ENCODE measurements at regions not wholly inside any gene's neighbourhood (a gene's known extent, or its start where the extent isn't known, plus 50 kb on each side); places are given as distances from the start of the nearest gene placed in this dataset.
"Not testable (repeated sequence)": the region's sequence is repeated elsewhere in the genome, so short reads cannot be mapped to it uniquely, and the experiment has no call there.

GRCh38 chr14:71554323-71554722 lies 377.9 kb upstream of the RGS6 start:
- no peak for DNase-seq (ENCODE audit: extremely low spot score, unreplicated experiment)
- H3K27ac Mint-ChIP-seq: no peak overlapping the region
- peaks cover 5% of the 10 kb centered on the region for H3K9me3 Mint-ChIP-seq
- H3K4me1 Mint-ChIP-seq (ENCODE audit: unreplicated experiment): peaks cover 12% of the 10 kb centered on the region
- no peaks in the 10 kb centered on the region for H3K27me3 Mint-ChIP-seq
- H3K36me3 Mint-ChIP-seq: no peaks in the 10 kb centered on the region
- no peak overlapping the region for H3K4me3 Mint-ChIP-seq
- no peak for TF ChIP-seq CTCF (conservative IDR thresholded peaks at IDR 0.05)

- TF ChIP-seq CTCF (conservative IDR thresholded peaks at IDR 0.05): no peak
- peaks cover 12% of the 10 kb centered on the region for H3K4me1 Mint-ChIP-seq (ENCODE audit: unreplicated experiment)
- no peaks in the 10 kb centered on the region for H3K36me3 Mint-ChIP-seq
- no peak for DNase-seq (ENCODE audit: extremely low spot score, unreplicated experiment)
- H3K27me3 Mint-ChIP-seq: no peaks in the 10 kb centered on the region
- H3K4me3 Mint-ChIP-seq: no peak overlapping the region
- peaks cover 5% of the 10 kb centered on the region for H3K9me3 Mint-ChIP-seq
- peak overlapping the region; percentile 73 for H3K27ac Mint-ChIP-seq
Observed at GRCh38 chr14:71554959-71555612, 377.1 kb upstream of the RGS6 start.

- DNase-seq (ENCODE audit: extremely low spot score, unreplicated experiment): no peak
- Mint-ChIP-seq H3K4me1 (ENCODE audit: unreplicated experiment) (peaks cover 12% of the 10 kb centered on the region), H3K27me3 (no peaks in the 10 kb centered on the region)
Observed at GRCh38 chr14:71555654-71556559, 376.3 kb upstream of the RGS6 start.

GRCh38 chr14:71556730-71557129 lies 375.5 kb upstream of the RGS6 start:
- H3K27ac Mint-ChIP-seq: no peak overlapping the region
- no peak for DNase-seq (ENCODE audit: extremely low spot score, unreplicated experiment)
- no peaks in the 10 kb centered on the region for H3K36me3 Mint-ChIP-seq
- TF ChIP-seq CTCF (conservative IDR thresholded peaks at IDR 0.05): no peak
- no peaks in the 10 kb centered on the region for H3K27me3 Mint-ChIP-seq
- H3K9me3 Mint-ChIP-seq: peaks cover 5% of the 10 kb centered on the region
- peaks cover 7% of the 10 kb centered on the region for H3K4me1 Mint-ChIP-seq (ENCODE audit: unreplicated experiment)
- H3K4me3 Mint-ChIP-seq: no peak overlapping the region

More at GRCh38 chr14:71555654-71556559, 376.3 kb upstream of the RGS6 start:
- no peak for TF ChIP-seq CTCF (conservative IDR thresholded peaks at IDR 0.05)
- Mint-ChIP-seq H3K27ac (peak overlapping the region; percentile 73), H3K36me3 (no peaks in the 10 kb centered on the region), H3K9me3 (peaks cover 5% of the 10 kb centered on the region), H3K4me3 (no peak overlapping the region)

- Mint-ChIP-seq H3K27ac (no peak overlapping the region), H3K27me3 (no peaks in the 10 kb centered on the region), H3K36me3 (no peaks in the 10 kb centered on the region), H3K9me3 (peaks cover 5% of the 10 kb centered on the region), H3K4me3 (no peak overlapping the region), H3K4me1 (ENCODE audit: unreplicated experiment) (peaks cover 5% of the 10 kb centered on the region)
- DNase-seq (ENCODE audit: extremely low spot score, unreplicated experiment): no peak
- TF ChIP-seq CTCF (conservative IDR thresholded peaks at IDR 0.05): no peak
Observed at GRCh38 chr14:71557351-71557750, 374.9 kb upstream of the RGS6 start.

- not testable (repeated sequence) for H3K4me1 Mint-ChIP-seq (ENCODE audit: unreplicated experiment); H3K4me3 Mint-ChIP-seq; H3K36me3 Mint-ChIP-seq; H3K27me3 Mint-ChIP-seq; DNase-seq (ENCODE audit: extremely low spot score, unreplicated experiment); H3K27ac Mint-ChIP-seq; H3K9me3 Mint-ChIP-seq
Observed at GRCh38 chr14:71558943-71559342, 373.3 kb upstream of the RGS6 start.

All from type B pancreatic cell (in vitro differentiated cells).